ENCODE measurements at regions not wholly inside any gene's neighbourhood (a gene's known extent, or its start where the extent isn't known, plus 50 kb on each side); places are given as distances from the start of the nearest gene placed in this dataset.

- H3K27ac Mint-ChIP-seq: no peak overlapping the region
- ATAC-seq: 0 out of 2 replicates have a peak, but pooled peaks have one; percentile 24
- 0 out of 2 replicates have a peak, but pooled peaks cover 6% of the 10 kb centered on the region for H3K9me3 Mint-ChIP-seq
- no peak for DNase-seq (ENCODE audit: low spot score)
- ChIA-PET POLR2A (no interaction called here), CTCF (interaction anchor here (1.6 kb wide), 1 partner anchor 167 kb away, joined by 9 read pairs; no protein-coding TSS in a partner anchor)
- H3K36me3 Mint-ChIP-seq: no peaks in the 10 kb centered on the region
- H3K27me3 Mint-ChIP-seq (ENCODE audit: low read depth): no peaks in the 10 kb centered on the region
- no peak overlapping the region for H3K4me3 Mint-ChIP-seq
- TF ChIP-seq EMX1 (CRISPR knock-in tag; IDR thresholded peaks at IDR 0.05): no peak
- no peak for TF ChIP-seq JUN (CRISPR knock-in tag; IDR thresholded peaks at IDR 0.05)
- TF ChIP-seq NFE2L1 (CRISPR knock-in tag; IDR thresholded peaks at IDR 0.05): no peak
- no peak for TF ChIP-seq SMAD4 (CRISPR knock-in tag; IDR thresholded peaks at IDR 0.05)
- no peak for TF ChIP-seq AFF4 (CRISPR knock-in tag; IDR thresholded peaks at IDR 0.05; ENCODE audit: borderline replicate concordance)
- TF ChIP-seq PRDM15 (CRISPR knock-in tag; IDR thresholded peaks at IDR 0.05): no peak
- TF ChIP-seq JAZF1 (CRISPR knock-in tag; IDR thresholded peaks at IDR 0.05): no peak
- TF ChIP-seq ATF2 (CRISPR knock-in tag; IDR thresholded peaks at IDR 0.05; ENCODE audit: borderline replicate concordance, low read depth): no peak
- TF ChIP-seq, protein P1, sequence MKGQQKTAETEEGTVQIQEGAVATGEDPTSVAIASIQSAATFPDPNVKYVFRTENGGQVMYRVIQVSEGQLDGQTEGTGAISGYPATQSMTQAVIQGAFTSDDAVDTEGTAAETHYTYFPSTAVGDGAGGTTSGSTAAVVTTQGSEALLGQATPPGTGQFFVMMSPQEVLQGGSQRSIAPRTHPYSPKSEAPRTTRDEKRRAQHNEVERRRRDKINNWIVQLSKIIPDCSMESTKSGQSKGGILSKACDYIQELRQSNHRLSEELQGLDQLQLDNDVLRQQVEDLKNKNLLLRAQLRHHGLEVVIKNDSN (CRISPR knock-in tag; IDR thresholded peaks at IDR 0.05): no peak
- TF ChIP-seq, protein P2, sequence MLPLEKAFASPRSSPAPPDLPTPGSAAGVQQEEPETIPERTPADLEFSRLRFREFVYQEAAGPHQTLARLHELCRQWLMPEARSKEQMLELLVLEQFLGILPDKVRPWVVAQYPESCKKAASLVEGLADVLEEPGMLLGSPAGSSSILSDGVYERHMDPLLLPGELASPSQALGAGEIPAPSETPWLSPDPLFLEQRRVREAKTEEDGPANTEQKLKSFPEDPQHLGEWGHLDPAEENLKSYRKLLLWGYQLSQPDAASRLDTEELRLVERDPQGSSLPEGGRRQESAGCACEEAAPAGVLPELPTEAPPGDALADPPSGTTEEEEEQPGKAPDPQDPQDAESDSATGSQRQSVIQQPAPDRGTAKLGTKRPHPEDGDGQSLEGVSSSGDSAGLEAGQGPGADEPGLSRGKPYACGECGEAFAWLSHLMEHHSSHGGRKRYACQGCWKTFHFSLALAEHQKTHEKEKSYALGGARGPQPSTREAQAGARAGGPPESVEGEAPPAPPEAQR (CRISPR knock-in tag; IDR thresholded peaks at IDR 0.05): no peak
- no peak for TF ChIP-seq HMGA2 (CRISPR knock-in tag; IDR thresholded peaks at IDR 0.05)
- TF ChIP-seq ARID4B (CRISPR knock-in tag; IDR thresholded peaks at IDR 0.05; ENCODE audit: borderline replicate concordance): no peak
- H3K4me1 Mint-ChIP-seq: peaks cover 8% of the 10 kb centered on the region
Observed at GRCh38 chr11:103849366-103849765, 187.1 kb upstream of the DDI1 start.
